B cell (primary cell): ENCODE measurements at regions not wholly inside any gene's neighbourhood (a gene's known extent, or its start where the extent isn't known, plus 50 kb on each side); places are given as distances from the start of the nearest gene placed in this dataset.
"Not testable (repeated sequence)": the region's sequence is repeated elsewhere in the genome, so short reads cannot be mapped to it uniquely, and the experiment has no call there.

Source experiments
- ATAC-seq: fragments of 200-7000 bp; cut with Tn5 transposase; one replicate; pipeline ENCODE4 v1.10.0; 2021; ENCODE audit warnings: low read depth, mild to moderate bottlenecking, moderate number of reproducible peaks, moderate library complexity
- CTCF ChIA-PET: fragments of 350-600 bp; sonication (Branson Sonifier 250); formaldehyde crosslinking; loops from one replicate; lab custom pipeline; 2021; ENCODE audit warnings: antibody characterized with exemption, inconsistent platforms; lab: Charles Lee
- POLR2A ChIA-PET: fragments of 350-600 bp; sonication (Branson Sonifier 250); formaldehyde crosslinking; loops from one replicate; lab custom pipeline; 2021; ENCODE audit warnings: antibody characterized with exemption; lab: Charles Lee
- DNase-seq: peaks from one replicate; pipeline ENCODE4 v3.0.0; 2013
- H2AFZ ChIP-seq: 2 replicates; pipeline ENCODE4 v1.6.1; 2012; ENCODE audit warnings: mild to moderate bottlenecking, low read depth, low read length; ENCODE audit not compliant: insufficient read depth, poor library complexity, severe bottlenecking
- H3K27ac ChIP-seq, 2 donors: 1 replicate in 1 of 2; 2 replicates in 1 of 2; pipeline ENCODE4 v1.5.1; 2012 to 2013; ENCODE audit warnings: low read length in 2 of 2, mild to moderate bottlenecking in 2 of 2, moderate library complexity in 1 of 2
- H3K27me3 ChIP-seq, 4 experiments: fragments of 200-600 bp in 1 of 4; sonication (generic) in 1 of 4; replicated peaks in 1 of 4; 1 replicate in 2 of 4; 2 replicates in 2 of 4; pipeline versions ENCODE4 v1.6.1 to v1.7.0; 2013 to 2016; ENCODE audit warnings: low read length in 3 of 4, mild to moderate bottlenecking in 2 of 4, mixed read lengths in 1 of 4, moderate library complexity in 1 of 4; ENCODE audit not compliant: insufficient read depth in 4 of 4, control insufficient read depth in 3 of 4; ENCODE audit errors: control extremely low read depth in 1 of 4
- H3K36me3 ChIP-seq, 2 experiments: replicated peaks in 1 of 2; 1 replicate in 1 of 2; 2 replicates in 1 of 2; pipeline versions ENCODE4 v1.6.1 to v1.7.1; 2013; ENCODE audit warnings: low read length in 1 of 2; ENCODE audit not compliant: insufficient read depth in 2 of 2, control insufficient read depth in 1 of 2; ENCODE audit errors: control extremely low read depth in 1 of 2, extremely low read depth in 1 of 2
- H3K4me1 ChIP-seq, 2 donors: fragments of 200-600 bp in 1 of 2; sonication (generic) in 1 of 2; 1 replicate in 1 of 2; 2 replicates in 1 of 2; pipeline versions ENCODE4 v1.5.1 to v1.6.1; 2013 to 2017; ENCODE audit warnings: low read length in 2 of 2; ENCODE audit not compliant: control insufficient read depth in 2 of 2, insufficient read depth in 2 of 2
- H3K4me2 ChIP-seq: replicated peaks from 2 replicates; pipeline ENCODE3; 2012; ENCODE audit warnings: mild to moderate bottlenecking, low read depth, low read length; ENCODE audit not compliant: poor library complexity, severe bottlenecking
- H3K4me3 ChIP-seq, 5 experiments: fragments of 200-600 bp in 1 of 5; sonication (generic) in 1 of 5; 1 replicate in 3 of 5; 2 replicates in 2 of 5; pipeline versions ENCODE4 v1.5.1 to v1.7.0; 2011 to 2016; ENCODE audit warnings: low read length in 4 of 5, mild to moderate bottlenecking in 4 of 5, low read depth in 2 of 5, control low read depth in 1 of 5, moderate library complexity in 1 of 5; ENCODE audit not compliant: insufficient read depth in 1 of 5; ENCODE audit errors: control extremely low read depth in 1 of 5, extremely low read depth in 1 of 5
- H3K79me2 ChIP-seq: fragments of 200-600 bp; sonication (generic); one replicate; pipeline ENCODE4 v1.6.0; 2016; ENCODE audit warnings: low read length; ENCODE audit not compliant: control insufficient read depth, insufficient read depth
- H3K9ac ChIP-seq: fragments of 200-600 bp; sonication (generic); 2 replicates; pipeline ENCODE4 v1.6.1; 2017; ENCODE audit warnings: mild to moderate bottlenecking, low read length, moderate library complexity
- H3K9me3 ChIP-seq, 3 donors: one replicate each; pipeline versions ENCODE4 v1.6.1 to v1.7.1; 2013; ENCODE audit warnings: low read length in 2 of 3; ENCODE audit not compliant: control insufficient read depth in 2 of 3, insufficient read depth in 1 of 3; ENCODE audit errors: control extremely low read depth in 1 of 3
- H4K20me1 ChIP-seq: 2 replicates; pipeline ENCODE4 v1.6.0; 2012; ENCODE audit warnings: mild to moderate bottlenecking, low read length; ENCODE audit not compliant: insufficient read depth, control insufficient read depth, poor library complexity, severe bottlenecking
- H3K27ac Mint-ChIP-seq: one replicate; pipeline ENCODE4 v1.8.0; 2021; ENCODE audit warnings: mixed read lengths
- H3K27me3 Mint-ChIP-seq: one replicate; pipeline ENCODE4 v1.8.0; 2021; ENCODE audit warnings: mixed read lengths
- H3K4me1 Mint-ChIP-seq: one replicate; pipeline ENCODE4 v1.8.0; 2021; ENCODE audit warnings: mixed read lengths
- H3K4me3 Mint-ChIP-seq: one replicate; pipeline ENCODE4 v1.8.0; 2021; ENCODE audit warnings: mixed read lengths
- H3K9me3 Mint-ChIP-seq: one replicate; pipeline ENCODE4 v1.8.0; 2022; ENCODE audit warnings: mixed read lengths; ENCODE audit not compliant: insufficient read depth
- CTCF ChIP-seq: fragments of 200-600 bp; IDR thresholded peaks from one replicate; pipeline ENCODE4 v1.8.0; 2022; ENCODE audit warnings: antibody characterized with exemption, mild to moderate bottlenecking
- EZH2 ChIP-seq: IDR thresholded peaks from 2 replicates; pipeline ENCODE4 v1.6.1; 2012; ENCODE audit warnings: borderline replicate concordance, low read depth, mild to moderate bottlenecking, moderate library complexity, low read length; ENCODE audit not compliant: insufficient read depth, poor library complexity, severe bottlenecking
- WGBS: methylation state at CpG from one replicate; pipeline ENCODE4 v1.1.5; 2013; ENCODE audit warnings: missing lambda C conversion rate; ENCODE audit not compliant: insufficient coverage; 5-methylcytosine and 5-hydroxymethylcytosine counted together
- intact Hi-C: fragments of 100-400 bp; cut with micrococcal nuclease; formaldehyde crosslinking; loops from one replicate; pipeline ENCODE4 v1.10.0; 2022

DNA sequence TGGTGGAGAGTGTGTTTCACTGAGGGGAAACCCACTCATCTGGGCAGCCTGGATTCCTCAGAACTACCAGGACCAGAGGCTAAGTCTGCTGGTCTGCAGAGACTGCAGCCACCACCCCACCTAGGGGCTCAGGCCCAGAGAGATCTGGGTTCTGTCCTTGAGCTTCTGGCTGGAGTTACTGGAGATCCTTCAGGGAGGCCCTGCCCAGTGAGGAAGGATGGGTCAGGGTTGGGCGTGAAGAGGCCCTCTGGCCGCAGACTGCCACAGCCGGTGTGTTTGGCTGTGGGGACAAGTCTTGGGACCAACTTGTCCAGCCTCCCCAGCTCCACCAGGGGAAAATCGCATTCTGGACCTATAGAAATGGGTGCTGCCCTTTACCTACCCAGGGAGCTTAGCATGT lies 235.3 kb upstream of the CBLB start:
- Mint-ChIP-seq H3K4me3 (no peak overlapping the region), H3K27ac (no peak overlapping the region), H3K9me3 (peaks cover 9% of the 10 kb centered on the region), H3K4me1 (no peaks in the 10 kb centered on the region), H3K27me3 (no peaks in the 10 kb centered on the region)
- Histone ChIP-seq H3K4me3 (no peak overlapping the region), H3K36me3 (no peaks in the 10 kb centered on the region), H4K20me1 (no peaks in the 10 kb centered on the region), H3K4me2 (no peak overlapping the region), H3K9me3 (peaks cover 0 to 8% (median 0%) of the 10 kb centered on the region in 3 donors), H3K27me3 (no peaks in the 10 kb centered on the region), H2AFZ (no peak overlapping the region), H3K4me1 (no peaks in the 10 kb centered on the region), H3K27ac (no peak overlapping the region), H3K79me2 (no peaks in the 10 kb centered on the region), H3K9ac (no peak overlapping the region)
- POLR2A ChIA-PET = no interaction called here
- ATAC-seq (no peak), DNase-seq (no peak)
- CTCF ChIA-PET = no interaction called here
- no peak for TF ChIP-seq EZH2
- TF ChIP-seq CTCF = no peak
- whole genome bisulfite sequencing = 75% methylated on average over 4 of the region's 4 CpGs
- intact Hi-C loops = no loop called here

GRCh38 chr3:106108925-106109324 lies 240.1 kb upstream of the CBLB start:
- Histone ChIP-seq H3K27ac (no peak overlapping the region), H3K9me3 (peaks cover 0 to 5% (median 0%) of the 10 kb centered on the region in 3 donors), H3K9ac (no peak overlapping the region), H3K4me3 (no peak overlapping the region), H3K27me3 (no peaks in the 10 kb centered on the region), H3K4me1 (no peaks in the 10 kb centered on the region), H3K79me2 (no peaks in the 10 kb centered on the region), H3K4me2 (no peak overlapping the region), H4K20me1 (no peaks in the 10 kb centered on the region), H2AFZ (no peak overlapping the region), H3K36me3 (no peaks in the 10 kb centered on the region)
- intact Hi-C loops = no loop called here
- Mint-ChIP-seq H3K27ac (no peak overlapping the region), H3K9me3 (no peaks in the 10 kb centered on the region), H3K4me3 (no peak overlapping the region), H3K4me1 (no peaks in the 10 kb centered on the region), H3K27me3 (no peaks in the 10 kb centered on the region)
- DNase-seq = no peak
- ChIA-PET CTCF (no interaction called here), POLR2A (no interaction called here)
- no peak for TF ChIP-seq EZH2
- no peak for TF ChIP-seq CTCF
- ATAC-seq = no peak
- no CpG with 5 or more reads among the region's 2 CpGs for WGBS

- H3K27me3 ChIP-seq, H3K9me3 ChIP-seq, intact Hi-C loops, H3K27ac ChIP-seq, H3K79me2 ChIP-seq, H3K4me2 ChIP-seq, H3K9me3 Mint-ChIP-seq, H3K4me1 Mint-ChIP-seq, H3K9ac ChIP-seq, ATAC-seq, H3K27ac Mint-ChIP-seq, H3K36me3 ChIP-seq, DNase-seq, POLR2A ChIA-PET, H4K20me1 ChIP-seq, H3K27me3 Mint-ChIP-seq, H2AFZ ChIP-seq, H3K4me3 ChIP-seq, H3K4me3 Mint-ChIP-seq, CTCF ChIA-PET, H3K4me1 ChIP-seq: not testable (repeated sequence)
- whole genome bisulfite sequencing = 90% methylated on average over 2 of the region's 26 CpGs
Measured at GRCh38 chr3:106112561-106112960, 243.7 kb upstream of the CBLB start.
